Non-pigmented ciliary epithelial cell (primary cell): ENCODE measurements at regions not wholly inside any gene's neighbourhood (a gene's known extent, or its start where the extent isn't known, plus 50 kb on each side); places are given as distances from the start of the nearest gene placed in this dataset.

Source experiments
- DNase-seq: peaks from one replicate; pipeline ENCODE4 v3.0.0-alpha.2; 2010; ENCODE audit warnings: low read depth

- DNase-seq, result no peak
Measured at GRCh38 chr7:115081772-115082171, 159.9 kb downstream of the MDFIC start.

- DNase-seq, result no peak
Measured at GRCh38 chr7:115078851-115079250, 157.0 kb downstream of the MDFIC start.

- DNase-seq, result no peak
Measured at GRCh38 chr7:115078386-115078785, 156.5 kb downstream of the MDFIC start.

- DNase-seq, result no peak
Measured at GRCh38 chr7:115070311-115070710, 148.4 kb downstream of the MDFIC start.
